Breast epithelium (tissue), 4 donors: ENCODE measurements at regions not wholly inside any gene's neighbourhood (a gene's known extent, or its start where the extent isn't known, plus 50 kb on each side); places are given as distances from the start of the nearest gene placed in this dataset.

Experiments
- DNase-seq, 2 donors: peaks; one replicate each; pipeline ENCODE4 v3.0.0-alpha.2; 2019; ENCODE audit warnings: low spot score in 2 of 2
- H3K27ac ChIP-seq, 2 donors: fragments of 200-600 bp; sonication (generic) in 1 of 2; one replicate each; pipeline ENCODE4 v1.5.1; 2016 to 2019; ENCODE audit warnings: mild to moderate bottlenecking in 1 of 2
- H3K27me3 ChIP-seq, 2 donors: fragments of 200-600 bp; sonication (generic) in 1 of 2; one replicate each; pipeline versions ENCODE4 v1.5.1 to v1.6.0; 2017 to 2019; ENCODE audit warnings: control low read depth in 1 of 2, mild to moderate bottlenecking in 1 of 2
- H3K36me3 ChIP-seq: fragments of 200-600 bp; one replicate; pipeline ENCODE4 v1.5.1; 2019
- H3K4me1 ChIP-seq, 2 donors: fragments of 200-600 bp; sonication (generic); one replicate each; pipeline ENCODE4 v1.5.1; 2016 to 2019; ENCODE audit warnings: control low read depth in 1 of 2
- H3K4me3 ChIP-seq, 3 donors: fragments of 200-600 bp; sonication (generic); 1 replicate in 2 of 3; 2 replicates in 1 of 3; pipeline ENCODE4 v1.5.1; 2016 to 2019; ENCODE audit warnings: mild to moderate bottlenecking in 3 of 3, moderate library complexity in 2 of 3
- H3K9me3 ChIP-seq, 2 donors: fragments of 200-600 bp; sonication (generic) in 1 of 2; one replicate each; pipeline ENCODE4 v1.5.1; 2016 to 2019; ENCODE audit warnings: control low read depth in 1 of 2
- CTCF ChIP-seq, 3 donors: fragments of 450-650 bp; IDR thresholded peaks; one replicate each; pipeline ENCODE4 v1.5.1; 2016 to 2017; ENCODE audit warnings: antibody characterized with exemption in 3 of 3, mild to moderate bottlenecking in 3 of 3, moderate library complexity in 3 of 3
- POLR2A ChIP-seq: fragments of 450-650 bp; IDR thresholded peaks from one replicate; pipeline ENCODE4 v1.6.1; 2016; ENCODE audit warnings: antibody characterized with exemption, mild to moderate bottlenecking, moderate library complexity
- POLR2AphosphoS5 ChIP-seq, 3 donors: sonication (generic); formaldehyde crosslinking; IDR thresholded peaks; one replicate each; pipeline ENCODE4 v1.6.1; 2017; ENCODE audit warnings: antibody characterized with exemption in 3 of 3
- intact Hi-C: fragments of 100-400 bp; cut with DNase I; formaldehyde crosslinking; loops from one replicate; pipeline ENCODE4 v1.15.1; 2023; ENCODE audit warnings: low total_unique reads

GRCh38 chr5:167664222-167664804 is 627.1 kb upstream of the WWC1 start:
- no peak for DNase-seq
- no peaks in the 10 kb centered on the region for H3K9me3 ChIP-seq
- H3K27ac ChIP-seq: no peak overlapping the region
- TF ChIP-seq POLR2AphosphoS5 (IDR thresholded peaks at IDR 0.05): no peak
- TF ChIP-seq CTCF (IDR thresholded peaks at IDR 0.05): no peak
- TF ChIP-seq POLR2A: no peak
- H3K4me1 ChIP-seq: no peaks in the 10 kb centered on the region
- no peaks in the 10 kb centered on the region for H3K27me3 ChIP-seq
- intact Hi-C loops: no loop called here
- H3K36me3 ChIP-seq: no peaks in the 10 kb centered on the region
- no peak overlapping the region for H3K4me3 ChIP-seq

- Histone ChIP-seq H3K36me3 (no peaks in the 10 kb centered on the region), H3K4me3 (no peak overlapping the region), H3K27ac (no peak overlapping the region), H3K9me3 (no peaks in the 10 kb centered on the region), H3K27me3 (no peaks in the 10 kb centered on the region), H3K4me1 (no peaks in the 10 kb centered on the region)
- no peak for DNase-seq
- intact Hi-C loops: no loop called here
- no peak for TF ChIP-seq POLR2AphosphoS5 (IDR thresholded peaks at IDR 0.05)
- no peak for TF ChIP-seq POLR2A
- no peak for TF ChIP-seq CTCF (IDR thresholded peaks at IDR 0.05)
Measured at GRCh38 chr5:167665841-167666375, 625.5 kb upstream of the WWC1 start.

- Histone ChIP-seq H3K36me3 (no peaks in the 10 kb centered on the region), H3K4me1 (no peaks in the 10 kb centered on the region), H3K9me3 (no peaks in the 10 kb centered on the region), H3K4me3 (no peak overlapping the region), H3K27ac (no peak overlapping the region), H3K27me3 (no peaks in the 10 kb centered on the region)
- no peak for DNase-seq
- intact Hi-C loops: loop anchor here (5.0 kb wide), 1 partner anchor 534 kb away; no protein-coding TSS in a partner anchor
- TF ChIP-seq POLR2A (no peak), CTCF (IDR thresholded peaks at IDR 0.05) (no peak), POLR2AphosphoS5 (IDR thresholded peaks at IDR 0.05) (no peak)
Measured at GRCh38 chr5:167671176-167671575, 620.3 kb upstream of the WWC1 start.

- Histone ChIP-seq H3K27ac (no peak overlapping the region), H3K27me3 (no peaks in the 10 kb centered on the region), H3K4me3 (no peak overlapping the region), H3K4me1 (no peaks in the 10 kb centered on the region), H3K9me3 (no peaks in the 10 kb centered on the region), H3K36me3 (no peaks in the 10 kb centered on the region)
- intact Hi-C loops: loop anchor here (5.0 kb wide), 1 partner anchor 537 kb away; no protein-coding TSS in a partner anchor
- DNase-seq: no peak
- TF ChIP-seq POLR2A (no peak), CTCF (IDR thresholded peaks at IDR 0.05) (no peak), POLR2AphosphoS5 (IDR thresholded peaks at IDR 0.05) (no peak)
Measured at GRCh38 chr5:167673942-167674341, 617.5 kb upstream of the WWC1 start.

GRCh38 chr5:167678481-167678880 is 613.0 kb upstream of the WWC1 start:
- intact Hi-C loops: no loop called here
- Histone ChIP-seq H3K27ac (no peak overlapping the region), H3K27me3 (no peaks in the 10 kb centered on the region), H3K4me3 (no peak overlapping the region), H3K36me3 (no peaks in the 10 kb centered on the region), H3K9me3 (no peaks in the 10 kb centered on the region), H3K4me1 (no peaks in the 10 kb centered on the region)
- no peak for DNase-seq
- no peak for TF ChIP-seq POLR2A
- no peak for TF ChIP-seq POLR2AphosphoS5 (IDR thresholded peaks at IDR 0.05)
- TF ChIP-seq CTCF (IDR thresholded peaks at IDR 0.05): no peak
